ENCODE measurements at regions not wholly inside any gene's neighbourhood (a gene's known extent, or its start where the extent isn't known, plus 50 kb on each side); places are given as distances from the start of the nearest gene placed in this dataset.

GRCh38 chr9:134535171-134535570 is 106.4 kb upstream of the COL5A1 start:
- TF ChIP-seq CTCF (IDR thresholded peaks at IDR 0.05) (no peak), EP300 (IDR thresholded peaks at IDR 0.05; ENCODE audit: low read depth) (no peak)

Data from transverse colon (tissue), 3 donors.